H1 (cell line): ENCODE measurements at regions not wholly inside any gene's neighbourhood (a gene's known extent, or its start where the extent isn't known, plus 50 kb on each side); places are given as distances from the start of the nearest gene placed in this dataset.
A peak's percentile ranks its signal among the peaks of the same experiment; 100 is the strongest.

ENCODE experiments used
- CTCF ChIA-PET: fragments of 300-600 bp; sonication (Branson Sonifier 250); formaldehyde crosslinking; loops from one replicate; lab custom pipeline; 2021; ENCODE audit not compliant: partially characterized antibody; lab: Charles Lee
- POLR2A ChIA-PET: fragments of 300-600 bp; sonication (Branson Sonifier 250); formaldehyde crosslinking; loops from one replicate; lab custom pipeline; 2021; ENCODE audit warnings: inconsistent platforms; ENCODE audit not compliant: partially characterized antibody; lab: Charles Lee
- DNase-seq, 2 experiments: peaks; one replicate each; pipeline versions ENCODE4 v3.0.0 to v3.0.0-alpha.2; 2010 to 2022; ENCODE audit warnings: low spot score in 2 of 2, low read depth in 1 of 2, mixed read lengths in 1 of 2
- FAIRE-seq: peaks from 2 replicates; lab custom pipeline; 2011; peaks lifted over from hg19 to GRCh38; lab: Jason Lieb, UNC
- H2AFZ ChIP-seq: 2 replicates; pipeline ENCODE4 v1.8.1; 2012; ENCODE audit warnings: low read length, inconsistent platforms
- H2AK5ac ChIP-seq: 2 replicates; pipeline ENCODE4 v1.6.1; 2013; ENCODE audit warnings: low read depth, low read length
- H2BK120ac ChIP-seq: replicated peaks from 2 replicates; pipeline ENCODE3; 2013; ENCODE audit warnings: low read depth, low read length, inconsistent platforms
- H2BK12ac ChIP-seq: 2 replicates; pipeline ENCODE4 v1.6.1; 2013; ENCODE audit warnings: low read depth, low read length
- H2BK15ac ChIP-seq: 2 replicates; pipeline ENCODE4 v1.6.1; 2013; ENCODE audit warnings: low read length
- H2BK20ac ChIP-seq: 2 replicates; pipeline ENCODE4 v1.6.1; 2013; ENCODE audit warnings: low read length
- H2BK5ac ChIP-seq: 2 replicates; pipeline ENCODE4 v1.6.1; 2013; ENCODE audit warnings: low read depth, low read length
- H3K14ac ChIP-seq: 2 replicates; pipeline ENCODE4 v1.6.1; 2013; ENCODE audit warnings: inconsistent platforms; ENCODE audit not compliant: insufficient read length
- H3K18ac ChIP-seq: 2 replicates; pipeline ENCODE4 v1.6.1; 2013; ENCODE audit warnings: low read length; ENCODE audit errors: extremely low read depth
- H3K23ac ChIP-seq: 2 replicates; pipeline ENCODE4 v1.6.1; 2013; ENCODE audit warnings: inconsistent platforms; ENCODE audit not compliant: insufficient read length
- H3K23me2 ChIP-seq: 2 replicates; pipeline ENCODE4 v1.6.1; 2013; ENCODE audit warnings: low read depth, low read length
- H3K27ac ChIP-seq: 2 replicates; pipeline ENCODE4 v1.6.1; 2011; ENCODE audit warnings: low read depth, low read length, inconsistent platforms
- H3K27me3 ChIP-seq, 4 experiments: replicated peaks in 1 of 4; 1 replicate in 1 of 4; 2 replicates in 3 of 4; pipeline versions ENCODE4 v1.6.1 to v1.8.1; 2011 to 2013; ENCODE audit warnings: low read length in 3 of 4, mild to moderate bottlenecking in 3 of 4, inconsistent platforms in 2 of 4, mixed read lengths in 2 of 4, moderate library complexity in 1 of 4; ENCODE audit not compliant: control insufficient read depth in 3 of 4, insufficient read depth in 3 of 4; ENCODE audit errors: extremely low read depth in 1 of 4
- H3K36me3 ChIP-seq, 4 experiments: 2 replicates each; pipeline versions ENCODE4 v1.6.1 to v1.8.1; 2011 to 2013; ENCODE audit warnings: mild to moderate bottlenecking in 4 of 4, low read length in 3 of 4, moderate library complexity in 2 of 4, control low read depth in 1 of 4, inconsistent platforms in 1 of 4; ENCODE audit not compliant: insufficient read depth in 4 of 4, control insufficient read depth in 2 of 4
- H3K4ac ChIP-seq: replicated peaks from 2 replicates; pipeline ENCODE3; 2013; ENCODE audit warnings: low read length, low read depth, mixed read lengths, inconsistent platforms; ENCODE audit not compliant: insufficient read length
- H3K4me1 ChIP-seq, 4 experiments: replicated peaks in 1 of 4; 1 replicate in 1 of 4; 2 replicates in 3 of 4; pipeline versions ENCODE4 v1.6.1 to v1.8.1; 2011 to 2013; ENCODE audit warnings: low read length in 3 of 4, inconsistent platforms in 2 of 4, mixed read lengths in 1 of 4; ENCODE audit not compliant: insufficient read depth in 4 of 4, control insufficient read depth in 3 of 4
- H3K4me2 ChIP-seq, 2 experiments: 2 replicates each; pipeline versions ENCODE4 v1.6.1 to v1.8.1; 2011 to 2013; ENCODE audit warnings: low read depth in 2 of 2, low read length in 2 of 2, control low read depth in 1 of 2, inconsistent platforms in 1 of 2, mild to moderate bottlenecking in 1 of 2; ENCODE audit not compliant: insufficient read depth in 1 of 2
- H3K4me3 ChIP-seq, 4 experiments: fragments of 200-600, 300-600 bp in 1 of 4; sonication (generic), shearing (Covaris generic), sonication (Bioruptor Twin) in 1 of 4; 2 replicates each; pipeline versions ENCODE4 v1.5.1 to v1.8.1; 2011 to 2016; ENCODE audit warnings: low read length in 4 of 4, low read depth in 3 of 4, control low read depth in 2 of 4, inconsistent platforms in 2 of 4, mild to moderate bottlenecking in 2 of 4, mixed read lengths in 1 of 4, moderate library complexity in 1 of 4; ENCODE audit not compliant: insufficient read depth in 2 of 4; ENCODE audit errors: extremely low read depth in 1 of 4
- H3K56ac ChIP-seq: replicated peaks from 2 replicates; pipeline ENCODE3; 2013; ENCODE audit warnings: low read depth, mild to moderate bottlenecking, mixed read lengths, low read length, inconsistent platforms; ENCODE audit not compliant: insufficient read length
- H3K79me1 ChIP-seq: 2 replicates; pipeline ENCODE4 v1.6.1; 2013; ENCODE audit warnings: low read depth, low read length, control low read depth
- H3K79me2 ChIP-seq, 2 experiments: 2 replicates each; pipeline versions ENCODE4 v1.6.1 to v1.8.1; 2012 to 2013; ENCODE audit warnings: low read length in 2 of 2, mild to moderate bottlenecking in 2 of 2, inconsistent platforms in 1 of 2; ENCODE audit not compliant: insufficient read depth in 2 of 2, control insufficient read depth in 1 of 2
- H3K9ac ChIP-seq, 4 experiments: replicated peaks in 1 of 4; 1 replicate in 1 of 4; 2 replicates in 3 of 4; pipeline versions ENCODE4 v1.6.1 to v1.8.1; 2011 to 2013; ENCODE audit warnings: low read depth in 3 of 4, low read length in 3 of 4, control low read depth in 2 of 4, mild to moderate bottlenecking in 2 of 4, moderate library complexity in 2 of 4, inconsistent platforms in 1 of 4; ENCODE audit errors: extremely low read depth in 1 of 4
- H3K9me3 ChIP-seq, 2 experiments: 2 replicates each; pipeline versions ENCODE4 v1.6.1 to v1.8.1; 2012 to 2013; ENCODE audit warnings: mild to moderate bottlenecking in 2 of 2, moderate library complexity in 2 of 2, control low read depth in 1 of 2, inconsistent platforms in 1 of 2, low read depth in 1 of 2, low read length in 1 of 2, mixed read lengths in 1 of 2; ENCODE audit not compliant: insufficient read depth in 2 of 2
- H4K20me1 ChIP-seq, 2 experiments: replicated peaks in 1 of 2; 2 replicates each; pipeline versions ENCODE3 to v1.8.1; 2011 to 2013; ENCODE audit warnings: inconsistent platforms in 2 of 2, low read length in 2 of 2, mild to moderate bottlenecking in 1 of 2; ENCODE audit not compliant: insufficient read depth in 2 of 2, control insufficient read depth in 1 of 2
- H4K5ac ChIP-seq: 2 replicates; pipeline ENCODE4 v1.6.1; 2013; ENCODE audit warnings: low read length, low read depth, mixed read lengths, inconsistent platforms; ENCODE audit not compliant: insufficient read length
- H4K8ac ChIP-seq: 2 replicates; pipeline ENCODE4 v1.8.0; 2013; ENCODE audit warnings: mild to moderate bottlenecking, moderate library complexity, low read length, inconsistent platforms; ENCODE audit not compliant: insufficient read depth; ENCODE audit errors: extremely low read depth
- H4K91ac ChIP-seq: replicated peaks from 2 replicates; pipeline ENCODE3; 2013; ENCODE audit warnings: low read length, mixed read lengths, inconsistent platforms; ENCODE audit not compliant: insufficient read length
- CEBPB ChIP-seq: IDR thresholded peaks from 2 replicates; pipeline ENCODE4 v1.6.1; 2012; ENCODE audit warnings: low read depth, low read length
- RNF2 ChIP-seq: fragments of 200-900, 300-1000 bp; sonication (generic); IDR thresholded peaks from 2 replicates; pipeline ENCODE4 v1.7.1; 2016; ENCODE audit warnings: borderline replicate concordance, low read depth, mild to moderate bottlenecking, antibody characterized with exemption, low read length; ENCODE audit not compliant: poor library complexity, severe bottlenecking; ENCODE audit errors: missing control alignments
- WGBS, 2 experiments: shearing (Covaris generic) in 1 of 2; methylation state at CpG; one replicate each; pipeline versions ENCODE4 v1.1.6 to v1.1.7; 2013 to 2015; ENCODE audit warnings: low lambda C conversion rate in 2 of 2, mixed read lengths in 2 of 2, inconsistent platforms in 1 of 2, low coverage in 1 of 2, missing lambda C conversion rate in 1 of 2; ENCODE audit not compliant: insufficient replicate concordance in 2 of 2, insufficient coverage in 1 of 2, insufficient read length in 1 of 2; ENCODE audit errors: extremely low coverage in 1 of 2, missing lambda C conversion rate in 1 of 2; 5-methylcytosine and 5-hydroxymethylcytosine counted together

- TF ChIP-seq RNF2 (no peak), CEBPB (peak; percentile 81; the same call in 1 of the 2 replicates)
- Histone ChIP-seq H3K18ac (no peak overlapping the region), H3K9me3 (no peaks in the 10 kb centered on the region), H3K23ac (no peak overlapping the region), H3K4me1 (peaks cover 0 to 5% (median under 1%) of the 10 kb centered on the region in 4 experiments; a peak in 1 of 7 replicates), H4K20me1 (no peaks in the 10 kb centered on the region), H3K36me3 (no peaks in the 10 kb centered on the region), H3K4ac (no peak overlapping the region), H3K14ac (no peak overlapping the region), H2AFZ (no peak overlapping the region), H2BK5ac (no peak overlapping the region), H3K56ac (no peak overlapping the region), H3K79me1 (no peaks in the 10 kb centered on the region), H2AK5ac (no peak overlapping the region), H4K91ac (no peak overlapping the region), H3K4me3 (no peak overlapping the region), H3K27ac (no peak overlapping the region), H4K5ac (no peak overlapping the region), H2BK12ac (no peak overlapping the region), H3K23me2 (no peaks in the 10 kb centered on the region; the same call in 1 of the 2 replicates), H2BK120ac (no peak overlapping the region), H3K79me2 (no peaks in the 10 kb centered on the region), H4K8ac (no peak overlapping the region), H3K27me3 (no peaks in the 10 kb centered on the region), H3K9ac (no peak overlapping the region), H2BK20ac (no peak overlapping the region), H2BK15ac (no peak overlapping the region), H3K4me2 (no peak overlapping the region)
- FAIRE-seq = no peak
- WGBS, 2 experiments = 93% methylated on average over 2 of the region's 2 CpGs; no CpG with 5 or more reads in 1 of the 2 experiments
- ChIA-PET POLR2A (no interaction called here), CTCF (interaction anchor here (4.0 kb wide), 1 partner anchor 22 kb away, joined by 20 read pairs; no protein-coding TSS in a partner anchor)
- no peak for DNase-seq
These were observed 401.1 kb downstream of the EFNA5 start for GRCh38 chr5:107269678-107270077.
